ENCODE measurements at regions not wholly inside any gene's neighbourhood (a gene's known extent, or its start where the extent isn't known, plus 50 kb on each side); places are given as distances from the start of the nearest gene placed in this dataset.

- no peak for DNase-seq (ENCODE audit: low spot score)
- POLR2A ChIA-PET, result interaction anchor here (0.5 kb wide), 1 partner anchor 290 kb away, joined by 4 read pairs; no protein-coding TSS in a partner anchor
- BruUV-seq (replicated peaks), result no TSS peak
- Histone ChIP-seq H2AFZ (ENCODE audit: low read length) (no peak overlapping the region), H3K79me2 (ENCODE audit: insufficient read depth, low read depth, low read length) (no peaks in the 10 kb centered on the region), H3K4me2 (ENCODE audit: low read length) (no peak overlapping the region), H3K9me2 (ENCODE audit: insufficient read depth, low read length) (no peaks in the 10 kb centered on the region), H3K9me3 (ENCODE audit: low read length) (no peaks in the 10 kb centered on the region), H3K4me3 (ENCODE audit: low read depth, low read length, poor library complexity, severe bottlenecking) (no peak overlapping the region), H3K27ac (ENCODE audit: low read depth, low read length, poor library complexity, severe bottlenecking) (no peak overlapping the region), H4K20me1 (ENCODE audit: insufficient read depth, low read length) (no peaks in the 10 kb centered on the region), H3K36me3 (ENCODE audit: insufficient read depth, low read length) (no peaks in the 10 kb centered on the region), H3K4me1 (ENCODE audit: insufficient read depth, low read length, poor library complexity, severe bottlenecking) (no peaks in the 10 kb centered on the region)
- CTCF ChIA-PET (ENCODE audit: unreplicated experiment), result no interaction called here
- intact Hi-C loops (cut with micrococcal nuclease; ENCODE audit: unreplicated experiment), result no loop called here
- TF ChIP-seq CTCF (conservative IDR thresholded peaks at IDR 0.05; ENCODE audit: low read length) (no peak), EZH2phosphoT487 (IDR thresholded peaks at IDR 0.05; ENCODE audit: borderline replicate concordance, low read depth, low read length) (no peak)
These were observed 132.2 kb downstream of the NTMT2 start for GRCh38 chr1:170277985-170278384.

GRCh38 chr1:170284016-170284415 lies 138.3 kb downstream of the NTMT2 start:
- Histone ChIP-seq H3K4me2 (ENCODE audit: low read length) (no peak overlapping the region), H3K9me2 (ENCODE audit: insufficient read depth, low read length) (no peaks in the 10 kb centered on the region), H4K20me1 (ENCODE audit: insufficient read depth, low read length) (no peaks in the 10 kb centered on the region), H3K27ac (ENCODE audit: low read depth, low read length, poor library complexity, severe bottlenecking) (no peak overlapping the region), H3K4me1 (ENCODE audit: insufficient read depth, low read length, poor library complexity, severe bottlenecking) (no peaks in the 10 kb centered on the region), H3K9me3 (ENCODE audit: low read length) (no peaks in the 10 kb centered on the region), H3K79me2 (ENCODE audit: insufficient read depth, low read depth, low read length) (no peaks in the 10 kb centered on the region), H2AFZ (ENCODE audit: low read length) (no peak overlapping the region), H3K36me3 (ENCODE audit: insufficient read depth, low read length) (no peaks in the 10 kb centered on the region), H3K4me3 (ENCODE audit: low read depth, low read length, poor library complexity, severe bottlenecking) (no peak overlapping the region)
- no peak for TF ChIP-seq EZH2phosphoT487 (IDR thresholded peaks at IDR 0.05; ENCODE audit: borderline replicate concordance, low read depth, low read length)
- no peak for TF ChIP-seq CTCF (conservative IDR thresholded peaks at IDR 0.05; ENCODE audit: low read length)
- BruUV-seq (replicated peaks), result no TSS peak
- no peak for DNase-seq (ENCODE audit: low spot score)
- intact Hi-C loops (cut with micrococcal nuclease; ENCODE audit: unreplicated experiment), result no loop called here
- ChIA-PET CTCF (ENCODE audit: unreplicated experiment) (no interaction called here), POLR2A (interaction anchor here (0.5 to 0.7 kb wide), 2 partner anchors 35 to 149 kb away, joined by 3 read pairs; no protein-coding TSS in a partner anchor)

GRCh38 chr1:170284512-170284911 lies 138.8 kb downstream of the NTMT2 start:
- intact Hi-C loops (cut with micrococcal nuclease; ENCODE audit: unreplicated experiment), result no loop called here
- Histone ChIP-seq H4K20me1 (ENCODE audit: insufficient read depth, low read length) (no peaks in the 10 kb centered on the region), H3K4me1 (ENCODE audit: insufficient read depth, low read length, poor library complexity, severe bottlenecking) (no peaks in the 10 kb centered on the region), H3K4me2 (ENCODE audit: low read length) (no peak overlapping the region), H3K27ac (ENCODE audit: low read depth, low read length, poor library complexity, severe bottlenecking) (no peak overlapping the region), H3K9me2 (ENCODE audit: insufficient read depth, low read length) (no peaks in the 10 kb centered on the region), H3K36me3 (ENCODE audit: insufficient read depth, low read length) (no peaks in the 10 kb centered on the region), H3K4me3 (ENCODE audit: low read depth, low read length, poor library complexity, severe bottlenecking) (no peak overlapping the region), H2AFZ (ENCODE audit: low read length) (no peak overlapping the region), H3K9me3 (ENCODE audit: low read length) (no peaks in the 10 kb centered on the region), H3K79me2 (ENCODE audit: insufficient read depth, low read depth, low read length) (no peaks in the 10 kb centered on the region)
- ChIA-PET POLR2A (interaction anchor here (0.5 kb wide), 1 partner anchor 148 kb away, joined by 3 read pairs; no protein-coding TSS in a partner anchor), CTCF (ENCODE audit: unreplicated experiment) (no interaction called here)
- no peak for DNase-seq (ENCODE audit: low spot score)
- TF ChIP-seq CTCF (conservative IDR thresholded peaks at IDR 0.05; ENCODE audit: low read length), result no peak
- no peak for TF ChIP-seq EZH2phosphoT487 (IDR thresholded peaks at IDR 0.05; ENCODE audit: borderline replicate concordance, low read depth, low read length)
- BruUV-seq (replicated peaks), result no TSS peak

Measured in OCI-LY7 (cell line).